ENCODE measurements at regions not wholly inside any gene's neighbourhood (a gene's known extent, or its start where the extent isn't known, plus 50 kb on each side); places are given as distances from the start of the nearest gene placed in this dataset.

GRCh38 chr3:28768439-28768838, 419.8 kb upstream of the AZI2 start:
- no peak for TF ChIP-seq USF1 (IDR thresholded peaks at IDR 0.05)
- TF ChIP-seq YY1 (IDR thresholded peaks at IDR 0.05; ENCODE audit: low read depth) = no peak
- no peak for TF ChIP-seq CREB1 (IDR thresholded peaks at IDR 0.05; ENCODE audit: low read depth)
- TF ChIP-seq REST (IDR thresholded peaks at IDR 0.05; ENCODE audit: low read depth) = no peak
- TF ChIP-seq MAX (IDR thresholded peaks at IDR 0.05) = no peak
- TF ChIP-seq RAD21 (IDR thresholded peaks at IDR 0.05; ENCODE audit: low read depth) = no peak
- TF ChIP-seq CEBPB (IDR thresholded peaks at IDR 0.05) = no peak
- no peak for TF ChIP-seq EP300 (IDR thresholded peaks at IDR 0.05; ENCODE audit: borderline replicate concordance)
- no peak for TF ChIP-seq FOXM1 (IDR thresholded peaks at IDR 0.05; ENCODE audit: borderline replicate concordance, low read depth)
- TF ChIP-seq NFIC (IDR thresholded peaks at IDR 0.05) = no peak
- TF ChIP-seq TAF1 (IDR thresholded peaks at IDR 0.05; ENCODE audit: low read depth) = no peak
- TF ChIP-seq TEAD4 (IDR thresholded peaks at IDR 0.05) = no peak
